Mesothelial cell of epicardium (in vitro differentiated cells): ENCODE measurements at regions not wholly inside any gene's neighbourhood (a gene's known extent, or its start where the extent isn't known, plus 50 kb on each side); places are given as distances from the start of the nearest gene placed in this dataset.
A peak's percentile ranks its signal among the peaks of the same experiment; 100 is the strongest.

Experiments
- DNase-seq, 2 experiments: peaks; one replicate each; pipeline ENCODE4 v3.0.0; 2021; ENCODE audit warnings: low spot score in 2 of 2; ENCODE audit not compliant: unreplicated experiment in 2 of 2
- H3K27ac Mint-ChIP-seq: 2 replicates; pipeline ENCODE4 v1.8.0; 2021; ENCODE audit warnings: mixed read lengths
- H3K27me3 Mint-ChIP-seq: 2 replicates; pipeline ENCODE4 v1.8.0; 2021; ENCODE audit warnings: low read depth, mixed read lengths
- H3K36me3 Mint-ChIP-seq: 2 replicates; pipeline ENCODE4 v1.8.0; 2021; ENCODE audit warnings: mixed read lengths
- H3K4me1 Mint-ChIP-seq: 2 replicates; pipeline ENCODE4 v1.8.0; 2021; ENCODE audit warnings: mixed read lengths
- H3K4me3 Mint-ChIP-seq: 2 replicates; pipeline ENCODE4 v1.8.0; 2021; ENCODE audit warnings: mild to moderate bottlenecking, moderate library complexity, mixed read lengths
- H3K9me3 Mint-ChIP-seq: 2 replicates; pipeline ENCODE4 v1.8.0; 2021; ENCODE audit warnings: mixed read lengths
- CTCF ChIP-seq: fragments of 200-600 bp; sonication (generic); IDR thresholded peaks from one replicate; pipeline ENCODE4 v1.5.0; 2021; ENCODE audit warnings: antibody characterized with exemption; ENCODE audit not compliant: unreplicated experiment

- Mint-ChIP-seq H3K4me1 (no peaks in the 10 kb centered on the region), H3K27ac (no peak overlapping the region), H3K9me3 (no peaks in the 10 kb centered on the region), H3K36me3 (no peaks in the 10 kb centered on the region), H3K27me3 (peaks cover 6% of the 10 kb centered on the region), H3K4me3 (no peak overlapping the region)
- TF ChIP-seq CTCF, result peak; percentile 37
- no peak for DNase-seq
Observed at GRCh38 chr21:30962013-30962412, 76.3 kb downstream of the KRTAP19-8 start.

GRCh38 chr21:30958741-30959140, 77.4 kb upstream of the KRTAP11-1 start:
- H3K4me3 Mint-ChIP-seq, result no peak overlapping the region
- no peak for DNase-seq

GRCh38 chr21:30957010-30957409, 75.6 kb upstream of the KRTAP11-1 start:
- no peak for DNase-seq
- no peak overlapping the region for H3K4me3 Mint-ChIP-seq
- H3K4me1 Mint-ChIP-seq, result peaks cover under 1% of the 10 kb centered on the region
- no peaks in the 10 kb centered on the region for H3K9me3 Mint-ChIP-seq
- TF ChIP-seq CTCF, result no peak
- H3K27ac Mint-ChIP-seq, result no peak overlapping the region
- H3K27me3 Mint-ChIP-seq, result peaks cover 2% of the 10 kb centered on the region
- H3K36me3 Mint-ChIP-seq, result no peaks in the 10 kb centered on the region

More at GRCh38 chr21:30958741-30959140, 77.4 kb upstream of the KRTAP11-1 start:
- no peaks in the 10 kb centered on the region for H3K4me1 Mint-ChIP-seq
- no peaks in the 10 kb centered on the region for H3K9me3 Mint-ChIP-seq
- no peak overlapping the region for H3K27ac Mint-ChIP-seq
- TF ChIP-seq CTCF, result no peak
- H3K27me3 Mint-ChIP-seq, result peaks cover 5% of the 10 kb centered on the region
- no peaks in the 10 kb centered on the region for H3K36me3 Mint-ChIP-seq

- Mint-ChIP-seq H3K4me1 (peaks cover 2% of the 10 kb centered on the region), H3K4me3 (no peak overlapping the region), H3K9me3 (no peaks in the 10 kb centered on the region), H3K27ac (no peak overlapping the region), H3K36me3 (no peaks in the 10 kb centered on the region), H3K27me3 (peaks cover 2% of the 10 kb centered on the region)
- DNase-seq, result no peak
- no peak for TF ChIP-seq CTCF
Observed at GRCh38 chr21:30953605-30954004, 72.2 kb upstream of the KRTAP11-1 start.

GRCh38 chr21:30947141-30947540, 65.8 kb upstream of the KRTAP11-1 start:
- no peak for DNase-seq
- Mint-ChIP-seq H3K4me3 (no peak overlapping the region), H3K27me3 (peaks cover 6% of the 10 kb centered on the region), H3K36me3 (no peaks in the 10 kb centered on the region), H3K27ac (no peak overlapping the region), H3K4me1 (peaks cover 2% of the 10 kb centered on the region), H3K9me3 (no peaks in the 10 kb centered on the region)
- no peak for TF ChIP-seq CTCF

- Mint-ChIP-seq H3K27ac (no peak overlapping the region), H3K36me3 (no peaks in the 10 kb centered on the region), H3K4me1 (no peaks in the 10 kb centered on the region), H3K9me3 (no peaks in the 10 kb centered on the region), H3K27me3 (peaks cover 7% of the 10 kb centered on the region), H3K4me3 (no peak overlapping the region)
- TF ChIP-seq CTCF, result no peak
- no peak for DNase-seq
Observed at GRCh38 chr21:30943920-30944319, 62.5 kb upstream of the KRTAP11-1 start.
